Large intestine (tissue), 3 donors: ENCODE measurements at regions not wholly inside any gene's neighbourhood (a gene's known extent, or its start where the extent isn't known, plus 50 kb on each side); places are given as distances from the start of the nearest gene placed in this dataset.

Experiments
- DNase-seq, 2 donors: peaks; one replicate each; pipeline versions ENCODE4 v3.0.0 to v3.0.0-alpha.2; 2013
- H3K27ac ChIP-seq: one replicate; pipeline ENCODE4 v1.5.1; 2013; ENCODE audit warnings: low read length
- H3K27me3 ChIP-seq: 2 replicates; pipeline ENCODE4 v1.6.1; 2013; ENCODE audit warnings: low read length; ENCODE audit not compliant: control insufficient read depth, insufficient read depth
- H3K36me3 ChIP-seq: 2 replicates; pipeline ENCODE4 v1.6.1; 2013; ENCODE audit warnings: low read length; ENCODE audit not compliant: control insufficient read depth, insufficient read depth
- H3K4me1 ChIP-seq: one replicate; pipeline ENCODE4 v1.6.1; 2013; ENCODE audit warnings: low read length; ENCODE audit not compliant: control insufficient read depth, insufficient read depth
- H3K4me3 ChIP-seq: one replicate; pipeline ENCODE4 v1.5.1; 2013; ENCODE audit warnings: low read length
- H3K9me3 ChIP-seq: one replicate; pipeline ENCODE4 v1.6.1; 2013; ENCODE audit warnings: mild to moderate bottlenecking, low read depth, low read length, moderate library complexity; ENCODE audit not compliant: control insufficient read depth
- WGBS: methylation state at CpG from one replicate; pipeline ENCODE4 v1.1.5; 2013; ENCODE audit warnings: low lambda C conversion rate; ENCODE audit not compliant: insufficient coverage; 5-methylcytosine and 5-hydroxymethylcytosine counted together

DNA sequence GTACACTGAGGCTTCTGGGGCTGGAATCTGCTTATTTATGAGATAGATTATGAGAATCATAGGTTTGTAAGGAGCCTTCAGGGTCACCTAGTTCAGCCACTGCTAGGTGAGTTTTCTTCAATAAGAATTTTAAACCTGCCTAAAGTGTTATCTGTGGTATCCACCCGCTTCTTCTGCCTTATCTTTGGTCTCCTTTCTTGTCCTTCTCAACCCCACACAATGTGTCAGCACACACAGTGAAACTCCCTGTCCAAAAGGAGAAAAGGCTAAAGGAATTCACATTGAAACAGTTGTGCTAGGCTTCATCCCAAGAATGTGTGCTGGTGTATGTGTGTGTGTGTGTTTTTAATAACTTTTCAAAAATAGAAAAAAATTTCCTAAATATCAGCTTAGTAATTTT is 259.3 kb upstream of the BTG1 start:
- Histone ChIP-seq H3K4me3 (no peak overlapping the region), H3K27me3 (no peaks in the 10 kb centered on the region), H3K4me1 (peaks cover 21% of the 10 kb centered on the region), H3K36me3 (no peaks in the 10 kb centered on the region), H3K27ac (no peak overlapping the region), H3K9me3 (peaks cover 4% of the 10 kb centered on the region)
- 100% methylated on average over 1 of the region's 1 CpG for WGBS
- DNase-seq = no peak

DNA sequence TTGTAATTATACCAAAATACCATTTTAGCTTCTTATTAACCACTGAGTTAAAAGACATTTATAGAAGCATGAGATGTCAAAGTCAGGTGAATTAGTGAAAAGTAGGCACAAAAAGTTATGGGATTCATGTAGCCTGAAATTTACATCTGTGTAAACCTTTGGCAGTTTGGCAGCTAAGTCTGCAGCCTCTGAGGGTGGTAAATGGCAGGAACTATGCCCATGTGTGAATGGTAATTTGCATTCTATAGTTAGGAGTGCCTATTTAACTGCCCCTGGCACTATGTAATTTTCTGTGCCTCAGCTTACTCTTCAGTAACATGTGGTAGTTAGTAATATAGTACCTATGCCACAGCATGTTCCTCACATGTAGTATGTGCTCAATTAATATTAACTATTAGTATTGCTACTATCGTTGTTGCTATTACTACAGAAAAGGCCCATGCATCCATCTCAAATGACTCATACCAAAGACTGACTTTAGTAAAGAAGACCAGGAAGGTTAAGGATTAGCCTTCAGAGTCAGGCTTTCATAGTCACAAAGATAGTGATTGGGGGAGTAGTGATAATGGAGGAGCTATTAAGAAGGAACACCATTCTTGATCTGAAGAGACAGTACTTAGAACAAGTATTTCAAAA is 258.7 kb upstream of the BTG1 start:
- Histone ChIP-seq H3K4me1 (peaks cover 27% of the 10 kb centered on the region), H3K9me3 (peaks cover 4% of the 10 kb centered on the region), H3K4me3 (no peak overlapping the region), H3K36me3 (no peaks in the 10 kb centered on the region), H3K27me3 (no peaks in the 10 kb centered on the region), H3K27ac (peak overlapping the region; percentile 65)
- no CpG with 5 or more reads among the region's 1 CpG for WGBS
- DNase-seq = no peak

DNA sequence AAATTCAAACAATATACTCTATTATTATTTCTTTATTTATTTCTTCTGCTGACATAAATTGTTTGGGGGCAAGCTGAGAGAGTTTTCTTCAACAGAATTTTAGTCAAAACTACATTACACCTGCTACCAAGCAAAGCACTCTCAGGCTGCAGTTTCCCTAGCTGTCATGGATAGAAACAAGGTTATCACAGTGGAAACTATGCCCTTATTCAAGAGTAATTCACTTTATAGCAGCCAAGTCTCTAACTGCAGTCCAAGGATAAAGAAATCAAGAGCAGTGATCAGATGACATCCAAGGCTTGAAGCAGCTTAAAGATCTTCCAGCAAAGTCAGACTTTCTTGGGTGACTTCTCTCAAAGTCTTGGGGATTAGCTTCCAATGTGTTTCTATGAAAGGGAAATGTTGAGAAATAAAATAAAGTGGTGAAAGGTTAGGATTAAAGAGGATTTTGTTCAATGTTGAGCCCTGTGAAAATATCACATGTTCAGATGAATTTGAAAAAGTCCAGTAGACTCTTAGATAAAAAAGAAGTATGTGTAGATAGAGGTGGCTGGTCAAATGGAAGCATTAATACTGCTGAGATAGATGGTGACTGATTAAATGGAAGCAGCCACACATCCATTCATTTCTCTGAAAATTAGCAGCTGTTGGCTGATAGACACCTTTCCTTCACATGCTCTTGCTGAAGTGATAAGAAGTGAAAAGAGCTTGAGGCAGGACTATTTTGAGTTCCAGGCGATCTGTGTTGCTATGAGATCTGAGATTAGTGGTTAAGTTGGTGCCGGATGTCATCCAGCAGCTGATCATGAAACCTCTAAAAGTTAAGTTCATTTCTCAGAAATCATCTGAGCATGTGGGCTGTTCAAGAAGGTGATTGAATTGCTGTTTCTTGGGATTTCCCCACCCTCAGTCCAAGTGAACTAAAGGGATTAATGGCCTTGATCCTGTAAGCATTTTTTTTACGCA is 257.8 kb upstream of the BTG1 start:
- H3K27me3 ChIP-seq = no peaks in the 10 kb centered on the region
- peaks cover 28% of the 10 kb centered on the region for H3K4me1 ChIP-seq
- H3K27ac ChIP-seq = peak overlapping the region; percentile 65
- no peaks in the 10 kb centered on the region for H3K36me3 ChIP-seq
- DNase-seq = peak; percentile 47 to 72
- H3K9me3 ChIP-seq = peaks cover 4% of the 10 kb centered on the region
- no peak overlapping the region for H3K4me3 ChIP-seq
- no CpG with 5 or more reads among the region's 3 CpGs for WGBS

DNA sequence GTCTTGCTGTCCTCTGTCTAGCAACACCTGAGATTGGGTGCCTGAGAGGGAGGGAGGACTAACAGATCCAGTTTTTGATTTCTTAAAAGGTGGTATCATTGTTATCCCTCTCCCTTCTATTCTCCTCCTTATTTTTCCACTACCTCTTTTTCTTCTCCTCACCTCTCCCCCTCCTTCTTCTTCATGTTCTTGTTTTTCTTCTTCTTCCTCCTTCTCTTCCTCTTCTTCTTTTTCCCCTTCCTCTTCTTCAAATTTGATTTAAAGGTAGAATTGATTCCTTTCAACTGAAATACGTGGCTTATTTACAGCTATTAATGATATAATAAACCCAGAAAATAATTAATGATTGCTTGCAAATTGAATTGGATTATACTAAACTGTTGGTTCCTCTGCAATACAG is 256.8 kb upstream of the BTG1 start:
- H3K4me3 ChIP-seq = no peak overlapping the region
- DNase-seq = no peak
- H3K9me3 ChIP-seq = peaks cover 4% of the 10 kb centered on the region
- no peaks in the 10 kb centered on the region for H3K36me3 ChIP-seq
- no peaks in the 10 kb centered on the region for H3K27me3 ChIP-seq
- 100% methylated on average over 1 of the region's 1 CpG for WGBS
- H3K4me1 ChIP-seq = peaks cover 28% of the 10 kb centered on the region
- H3K27ac ChIP-seq = no peak overlapping the region

DNA sequence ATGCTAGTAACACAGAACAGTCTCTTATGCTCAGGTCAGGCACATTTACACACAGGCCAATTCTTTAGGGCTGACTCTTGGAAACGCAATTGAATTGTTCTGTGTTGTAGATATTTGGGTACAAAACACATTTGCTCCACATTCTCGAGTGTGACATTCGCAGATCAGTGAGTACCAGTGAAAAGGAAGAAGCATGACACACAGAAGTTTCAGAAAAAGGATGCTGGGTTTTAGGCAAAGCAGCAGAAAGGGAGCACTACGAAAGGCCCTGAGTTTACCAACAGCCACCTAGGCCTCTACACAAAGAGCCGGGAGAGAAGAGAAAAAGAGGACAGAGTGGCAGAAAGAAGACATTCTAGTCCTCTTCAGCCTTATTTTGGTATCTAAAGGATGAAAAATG is 254.4 kb upstream of the BTG1 start:
- Histone ChIP-seq H3K27ac (no peak overlapping the region), H3K36me3 (no peaks in the 10 kb centered on the region), H3K4me1 (peaks cover 28% of the 10 kb centered on the region), H3K4me3 (no peak overlapping the region), H3K27me3 (no peaks in the 10 kb centered on the region), H3K9me3 (no peaks in the 10 kb centered on the region)
- DNase-seq = no peak
- 94% methylated on average over 3 of the region's 5 CpGs for WGBS

DNA sequence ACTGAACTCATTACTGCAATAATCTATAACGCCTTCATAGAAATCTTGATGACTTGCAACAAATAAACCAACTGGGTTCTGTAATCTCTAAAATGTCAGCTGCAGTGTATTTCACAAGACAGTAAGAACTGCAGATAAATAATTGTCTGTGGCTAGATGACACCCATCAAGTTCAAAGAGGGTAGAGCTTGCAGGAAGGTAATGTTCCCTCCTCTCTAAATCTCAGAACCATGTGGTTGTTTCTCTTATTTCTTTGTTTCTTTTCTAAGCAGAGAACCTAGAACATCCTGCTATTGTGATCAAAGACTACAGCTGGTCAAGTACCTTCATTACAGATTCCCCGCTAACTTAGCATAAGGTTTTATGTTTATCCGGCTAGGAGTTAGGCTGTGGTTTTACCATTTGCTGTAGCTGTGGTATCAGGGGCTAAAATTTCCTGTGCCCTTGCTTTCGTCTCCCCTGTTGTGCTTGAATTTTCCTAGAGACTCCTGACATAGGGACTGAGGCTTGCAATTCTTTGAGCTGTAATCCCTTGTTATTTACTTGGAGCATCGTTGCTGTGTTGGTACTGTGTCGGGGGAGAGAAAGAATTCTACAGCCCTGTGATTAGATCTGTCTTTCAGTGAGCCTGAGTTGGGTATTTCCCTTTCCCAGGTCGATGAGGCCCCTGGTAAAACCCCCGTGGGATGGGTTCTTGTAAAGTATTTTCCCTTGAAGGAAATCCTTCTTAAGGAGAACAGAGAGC is 253.1 kb upstream of the BTG1 start:
- 100% methylated on average over 2 of the region's 8 CpGs for WGBS

DNA sequence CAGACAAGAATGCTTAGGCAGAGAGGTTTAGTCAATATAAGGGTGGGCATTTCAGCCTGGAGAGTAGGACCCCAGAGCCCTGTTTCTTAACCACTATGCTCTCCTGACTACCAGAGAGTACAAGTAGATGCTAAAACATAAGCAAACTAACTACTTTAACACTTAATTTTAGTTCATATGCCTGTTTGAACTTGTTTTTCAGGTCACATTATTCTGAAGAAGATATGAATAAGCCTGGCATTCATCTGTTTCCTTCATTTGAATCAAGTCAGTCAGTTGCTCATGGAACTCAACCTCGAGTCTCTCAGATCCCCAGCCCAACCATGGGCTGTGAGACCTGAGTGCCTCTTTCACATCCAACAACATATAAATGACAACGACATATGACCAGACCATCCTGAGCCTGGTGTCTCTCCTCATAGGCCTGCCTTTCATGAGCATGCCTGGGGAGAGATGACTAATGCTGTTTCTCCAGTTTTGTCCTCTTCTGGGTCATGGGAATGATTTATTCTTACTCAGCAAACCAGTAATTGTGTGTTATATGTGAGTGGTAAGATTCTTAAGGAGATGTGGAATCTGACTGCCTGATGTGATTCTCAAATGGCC is 251.1 kb upstream of the BTG1 start:
- H3K4me1 ChIP-seq = peaks cover 9% of the 10 kb centered on the region
- no peak overlapping the region for H3K4me3 ChIP-seq
- DNase-seq = no peak
- no peaks in the 10 kb centered on the region for H3K36me3 ChIP-seq
- peaks cover 4% of the 10 kb centered on the region for H3K9me3 ChIP-seq
- no peak overlapping the region for H3K27ac ChIP-seq
- H3K27me3 ChIP-seq = no peaks in the 10 kb centered on the region
- WGBS = no CpG with 5 or more reads among the region's 2 CpGs

More for the DNA sequence above, 253.1 kb upstream of the BTG1 start:
- no peaks in the 10 kb centered on the region for H3K27me3 ChIP-seq
- DNase-seq = peak in 1 of 2 donors; percentile 34
- H3K4me1 ChIP-seq = peaks cover 22% of the 10 kb centered on the region
- no peaks in the 10 kb centered on the region for H3K36me3 ChIP-seq
- no peaks in the 10 kb centered on the region for H3K9me3 ChIP-seq
- H3K4me3 ChIP-seq = no peak overlapping the region
- no peak overlapping the region for H3K27ac ChIP-seq

DNA sequence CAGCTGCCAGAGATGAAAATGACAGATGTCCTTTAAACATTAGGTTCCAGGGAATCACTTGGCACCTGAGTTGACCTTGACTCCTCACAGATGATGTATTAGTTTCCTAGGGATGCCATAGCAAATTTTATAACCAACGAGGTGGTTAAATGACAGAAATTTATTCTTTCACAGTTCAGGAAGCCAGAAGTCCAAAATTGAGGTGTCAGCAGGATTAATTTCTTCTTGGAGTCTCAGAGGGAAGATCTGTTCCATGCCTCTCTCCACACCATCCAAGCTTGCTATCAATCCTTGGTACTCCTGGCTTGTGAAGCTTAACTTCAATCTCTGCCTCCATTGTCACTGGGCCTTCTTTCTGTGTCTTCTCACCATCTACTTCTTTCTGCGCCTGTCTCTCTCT is 249.7 kb upstream of the BTG1 start:
- H3K9me3 ChIP-seq = peaks cover 4% of the 10 kb centered on the region
- WGBS = 93% methylated on average over 2 of the region's 2 CpGs
- H3K36me3 ChIP-seq = no peaks in the 10 kb centered on the region
- no peaks in the 10 kb centered on the region for H3K27me3 ChIP-seq
- DNase-seq = no peak
- peaks cover 9% of the 10 kb centered on the region for H3K4me1 ChIP-seq
- H3K27ac ChIP-seq = no peak overlapping the region
- H3K4me3 ChIP-seq = no peak overlapping the region

DNA sequence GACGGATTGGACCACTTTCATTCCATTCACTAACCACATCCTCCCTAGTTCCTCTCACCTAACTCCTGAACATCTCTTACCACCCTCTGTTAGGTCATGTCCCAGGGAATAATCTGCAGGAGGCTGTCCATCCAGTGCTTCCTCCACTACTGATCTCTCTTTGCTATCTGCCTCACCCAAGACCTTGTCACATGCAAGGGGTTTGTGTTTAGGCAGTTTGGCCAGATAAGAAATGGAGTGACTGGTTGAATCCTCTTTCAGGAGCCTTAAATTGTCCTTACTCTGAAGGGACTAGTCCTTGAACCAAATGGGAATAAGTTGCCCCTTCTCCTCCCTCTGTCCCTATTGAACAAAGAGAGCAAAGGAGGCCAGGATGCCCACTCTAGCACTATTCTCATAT is 249.2 kb upstream of the BTG1 start:
- no CpG with 5 or more reads among the region's 1 CpG for WGBS
- no peak overlapping the region for H3K27ac ChIP-seq
- no peaks in the 10 kb centered on the region for H3K27me3 ChIP-seq
- DNase-seq = no peak
- no peaks in the 10 kb centered on the region for H3K36me3 ChIP-seq
- H3K9me3 ChIP-seq = peaks cover 4% of the 10 kb centered on the region
- no peak overlapping the region for H3K4me3 ChIP-seq
- H3K4me1 ChIP-seq = peaks cover 7% of the 10 kb centered on the region

DNA sequence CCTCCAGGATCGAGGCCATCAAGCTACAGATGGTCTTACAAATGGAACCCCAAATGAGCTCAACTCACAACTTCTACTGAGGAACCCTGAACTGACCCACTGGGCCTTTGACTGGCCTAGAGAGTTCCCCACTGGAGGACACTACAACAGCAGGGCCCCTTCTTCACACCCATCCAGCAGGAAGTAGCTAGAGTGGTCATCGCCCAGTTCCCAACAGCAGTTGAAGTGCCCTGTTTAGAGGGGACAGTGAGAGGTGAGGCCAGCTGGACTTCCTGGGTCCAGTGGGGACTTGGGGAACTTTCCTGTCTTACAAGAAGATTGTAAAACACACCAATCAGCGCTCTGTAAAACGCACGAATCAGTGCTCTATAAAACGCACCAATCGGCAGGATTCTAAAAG is 247.9 kb upstream of the BTG1 start:
- Histone ChIP-seq H3K27me3 (no peaks in the 10 kb centered on the region), H3K36me3 (no peaks in the 10 kb centered on the region), H3K9me3 (peaks cover 4% of the 10 kb centered on the region), H3K4me1 (no peaks in the 10 kb centered on the region), H3K27ac (no peak overlapping the region), H3K4me3 (no peak overlapping the region)
- DNase-seq = no peak
- WGBS = no CpG with 5 or more reads among the region's 7 CpGs
